OCI-M2 (cell line): ENCODE measurements at regions not wholly inside any gene's neighbourhood (a gene's known extent, or its start where the extent isn't known, plus 50 kb on each side); places are given as distances from the start of the nearest gene placed in this dataset.

Experiments
- DNase-seq: peaks from one replicate; lab custom pipeline; 2025; ENCODE audit not compliant: unreplicated experiment; lab: John Stamatoyannopoulos, UW

DNA sequence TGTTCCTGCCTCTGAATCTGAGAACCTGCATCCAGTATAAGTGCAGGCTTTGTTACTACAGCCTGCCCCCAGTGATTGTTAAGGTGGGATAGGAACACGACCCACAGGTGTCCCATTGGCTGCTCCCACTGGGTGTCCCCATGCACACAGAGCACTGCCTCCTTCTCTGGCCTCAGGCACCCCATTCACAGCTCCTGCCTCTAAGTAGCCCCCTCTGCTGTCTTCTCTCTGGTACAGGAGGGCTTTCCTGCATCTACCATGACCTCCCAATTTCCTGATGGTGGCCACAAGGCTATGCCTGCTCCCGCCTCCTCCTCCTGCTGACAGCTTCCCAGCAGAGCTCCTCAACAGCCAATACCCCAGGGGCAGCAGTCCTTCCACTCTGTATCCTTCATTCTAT, 238.6 kb upstream of the TMC3 start:
- no peak for DNase-seq

DNA sequence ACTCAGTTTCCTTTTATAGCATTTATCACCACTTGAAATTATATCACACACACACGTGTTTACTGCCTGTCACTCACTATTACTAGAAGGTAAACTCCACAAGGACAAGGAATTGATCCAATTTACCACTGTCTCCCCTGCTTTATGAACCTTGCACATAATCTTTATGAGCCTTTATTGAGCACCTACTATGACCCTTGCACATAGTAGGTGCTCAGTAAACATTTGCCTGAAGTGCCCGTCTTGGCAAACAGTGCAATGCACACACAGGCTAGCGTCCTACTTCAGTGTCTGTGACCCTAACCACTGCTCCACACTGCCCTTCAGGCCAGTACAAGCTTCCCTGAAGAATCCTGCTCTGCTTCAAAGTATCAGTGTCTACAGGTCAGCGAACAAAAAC, 237.7 kb upstream of the TMC3 start:
- DNase-seq, result no peak

DNA sequence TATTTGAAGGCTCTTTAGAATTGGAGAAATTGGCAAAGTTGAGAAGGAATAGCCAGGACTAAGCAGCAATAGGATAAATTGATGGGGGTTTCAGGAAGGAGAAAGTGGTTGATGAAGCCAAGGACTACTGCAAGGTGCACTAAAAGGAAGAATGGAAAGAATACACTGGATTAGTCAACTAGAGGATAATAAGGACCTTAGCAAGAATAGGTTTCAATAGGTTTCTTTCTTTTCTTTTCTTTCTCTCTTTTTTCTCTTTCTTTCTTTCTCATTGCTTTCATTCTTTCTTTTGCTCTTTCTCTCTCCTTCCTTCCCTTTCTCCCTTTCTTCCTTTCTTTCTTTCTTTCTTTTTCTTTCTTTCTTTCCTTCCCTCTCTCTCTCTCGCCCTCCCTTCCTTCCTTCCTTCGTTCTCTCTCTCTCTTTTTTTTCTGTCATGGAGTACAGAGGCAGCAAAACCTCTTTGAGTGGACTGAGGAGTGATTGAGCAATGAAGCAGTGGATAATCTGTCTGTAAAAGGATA, 234.4 kb upstream of the TMC3 start:
- DNase-seq, result no peak

GRCh38 chr15:81604713-81605112, 230.7 kb upstream of the TMC3 start:
- no peak for DNase-seq

- DNase-seq, result no peak
Observed at GRCh38 chr15:81596159-81596865, 222.3 kb upstream of the TMC3 start.

DNA sequence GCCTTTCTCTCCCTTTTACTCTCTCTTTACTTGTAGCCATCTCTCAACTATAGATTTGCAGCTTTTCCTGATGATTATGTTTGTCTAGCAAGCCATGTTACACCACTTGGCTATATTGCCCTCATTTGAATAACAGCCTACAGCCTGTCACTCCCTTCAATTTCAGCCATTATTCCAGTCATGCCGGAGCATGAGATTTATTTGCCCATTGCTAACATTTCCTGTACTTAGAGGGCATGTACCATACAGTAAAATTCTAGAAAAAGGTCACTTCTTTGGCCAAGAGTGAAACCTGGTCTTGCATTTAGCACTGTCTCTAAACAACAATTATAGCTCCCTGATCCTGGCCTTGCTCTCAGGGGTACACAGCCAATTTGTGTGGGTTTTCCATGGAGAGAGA, 221.7 kb upstream of the TMC3 start:
- DNase-seq, result no peak

- DNase-seq, result no peak
Observed at GRCh38 chr15:81589671-81590070, 215.7 kb upstream of the TMC3 start.

DNA sequence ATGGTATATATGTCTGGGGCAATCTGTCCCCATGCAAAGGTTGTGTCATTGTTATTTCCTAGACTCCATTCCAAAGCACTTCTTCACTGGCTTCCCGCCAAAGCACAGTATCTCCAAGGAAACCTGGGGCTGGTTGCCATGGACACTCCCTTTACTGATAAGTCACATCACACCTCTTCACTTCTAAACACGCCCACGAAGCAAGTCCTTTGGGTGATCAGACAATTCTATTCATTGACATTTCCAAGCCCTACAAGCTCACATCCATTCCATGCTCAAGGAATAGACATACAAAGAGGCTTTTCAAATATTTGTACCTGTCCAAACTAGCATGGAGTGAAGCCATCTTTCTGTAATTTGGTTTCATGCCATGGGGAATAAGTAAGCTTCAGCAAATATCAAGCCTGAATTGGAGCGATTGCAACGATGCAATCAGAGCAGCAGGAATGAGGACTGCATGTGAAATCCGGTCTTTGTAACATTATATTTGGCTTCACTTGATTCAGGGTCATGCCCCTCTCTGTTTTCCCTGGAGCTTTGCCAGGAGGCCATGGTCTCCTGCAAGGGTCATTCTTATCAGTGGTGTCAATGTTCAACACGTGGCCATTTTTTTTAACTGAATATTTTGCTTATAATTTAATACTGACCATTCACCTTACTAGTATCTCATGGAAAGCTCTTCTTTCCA, 201.6 kb upstream of the TMC3 start:
- DNase-seq, result no peak

DNA sequence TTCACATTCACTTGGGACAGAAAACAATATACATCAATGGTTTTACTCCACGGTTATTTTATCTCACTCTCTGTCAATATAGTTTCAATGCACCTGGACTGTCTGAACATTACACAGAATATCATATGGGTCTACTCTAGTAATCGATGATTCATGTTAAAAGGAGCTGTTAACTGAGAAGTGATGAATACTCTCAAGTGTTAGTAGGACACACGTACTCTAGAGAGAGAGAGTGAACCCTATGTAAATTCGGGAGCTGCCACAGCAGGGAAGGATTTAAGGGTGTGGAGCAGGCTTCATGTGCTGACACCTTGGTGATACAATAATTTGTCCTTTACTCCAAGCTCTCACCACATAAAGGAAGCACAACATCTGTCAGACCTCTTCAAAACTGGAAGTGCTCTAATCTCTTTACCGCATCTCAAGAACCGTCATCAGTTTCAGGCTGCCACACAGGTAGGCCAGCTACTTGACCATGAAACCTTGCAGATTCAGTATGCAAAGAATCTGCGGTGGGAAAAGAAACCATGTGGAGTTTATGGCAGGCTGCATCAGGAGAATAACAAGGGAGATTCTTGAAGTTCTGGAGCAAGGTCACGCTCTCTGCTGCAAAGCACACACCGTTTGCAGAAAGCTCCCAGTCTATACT, 199.2 kb upstream of the TMC3 start:
- no peak for DNase-seq

GRCh38 chr15:81572190-81572589, 198.2 kb upstream of the TMC3 start:
- no peak for DNase-seq

DNA sequence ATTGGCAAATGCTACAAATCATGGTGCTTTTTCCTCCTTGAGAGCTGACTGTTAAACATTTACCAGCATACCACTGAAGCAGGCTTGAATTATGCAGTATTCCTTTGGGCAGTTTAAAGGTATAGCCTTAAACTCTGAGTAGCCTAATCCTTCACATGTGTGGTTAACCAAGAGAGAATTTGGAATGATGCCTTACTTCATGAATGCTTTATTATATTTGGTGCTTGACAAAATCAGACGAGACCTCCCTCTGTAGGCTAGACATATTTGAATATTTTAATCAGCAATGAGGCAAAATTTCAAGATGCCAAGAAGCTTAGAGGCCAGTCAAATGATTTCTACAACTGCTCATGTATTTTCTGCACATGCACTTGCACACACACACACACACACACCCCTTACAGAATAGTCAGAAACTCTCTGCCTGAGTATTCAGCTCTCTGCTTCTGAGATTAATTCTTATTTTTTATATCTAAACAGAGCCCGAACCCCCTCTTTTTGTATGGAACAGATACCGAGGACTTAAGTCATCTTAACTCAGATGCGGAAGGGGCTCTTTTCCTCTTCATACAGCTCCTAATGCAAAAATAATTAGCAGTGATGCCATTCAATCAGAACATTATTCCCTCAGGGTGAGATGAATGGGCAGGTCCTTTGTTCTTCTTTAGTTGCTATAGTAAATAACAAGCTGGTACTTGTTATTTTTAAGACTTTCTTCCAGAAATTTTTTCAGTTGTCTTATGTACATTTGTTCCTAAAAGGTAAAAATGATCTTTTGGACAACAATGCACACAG, 195.5 kb upstream of the TMC3 start:
- DNase-seq, result no peak

DNA sequence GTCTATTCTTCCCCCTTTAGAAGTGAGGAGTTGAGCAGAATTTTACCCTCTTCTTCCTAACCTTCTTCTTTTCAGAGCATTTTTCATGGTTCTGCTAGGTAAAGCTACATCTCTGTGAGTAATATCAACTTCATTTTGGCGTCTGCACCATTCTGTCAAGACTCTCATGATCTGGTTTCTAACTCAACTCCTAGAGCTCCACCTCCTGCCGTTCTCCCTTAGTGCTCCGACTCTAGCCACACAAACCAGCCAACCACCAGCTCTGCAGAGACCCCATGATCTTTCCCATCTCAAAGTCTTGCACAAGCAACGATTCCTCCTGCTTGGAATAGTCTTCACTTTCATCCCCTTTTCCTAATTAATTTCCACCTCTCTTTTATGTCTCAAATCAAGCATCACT, 193.9 kb upstream of the TMC3 start:
- DNase-seq, result no peak

GRCh38 chr15:81562986-81563385, 189.0 kb upstream of the TMC3 start:
- no peak for DNase-seq

- no peak for DNase-seq
Observed at GRCh38 chr15:81560405-81560804, 186.4 kb upstream of the TMC3 start.

DNA sequence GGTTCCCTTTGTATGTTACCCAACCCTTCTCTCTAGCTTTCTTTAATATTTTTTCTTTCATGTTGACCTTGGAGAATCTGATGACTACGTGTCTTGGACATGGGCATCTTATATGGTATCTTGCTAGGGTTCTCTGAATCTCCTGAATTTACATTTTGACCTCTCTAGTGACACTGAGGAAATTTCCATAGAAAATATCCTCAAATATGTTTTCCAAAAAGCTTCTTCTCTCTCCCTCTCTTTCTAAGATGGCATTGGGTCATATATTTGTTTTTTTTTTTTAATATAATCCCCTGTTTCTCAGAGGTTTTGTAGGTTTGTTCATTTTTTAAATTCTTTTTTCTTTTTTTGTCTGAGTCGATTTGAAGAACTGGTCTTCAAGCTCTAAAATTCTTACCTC, 184.0 kb upstream of the TMC3 start:
- no peak for DNase-seq

DNA sequence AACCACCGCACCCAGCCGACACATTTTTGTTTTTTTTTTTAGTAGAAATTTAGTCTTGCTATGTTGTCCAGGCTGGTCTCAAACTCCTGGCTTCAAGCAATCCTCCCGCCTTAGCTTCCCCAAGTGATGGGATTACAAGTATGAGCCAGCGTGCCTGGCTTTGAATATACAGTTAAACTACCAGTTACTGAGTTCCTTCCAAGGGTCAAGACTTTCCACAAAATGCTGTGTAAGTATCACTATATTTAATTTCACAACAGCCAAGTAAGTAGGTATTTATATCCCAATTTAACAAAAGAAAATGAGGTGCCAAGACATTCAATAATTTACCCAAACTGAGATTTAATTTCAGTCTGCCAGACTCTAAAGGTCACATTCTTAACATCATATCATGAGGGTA, 181.3 kb upstream of the TMC3 start:
- DNase-seq, result no peak

GRCh38 chr15:81548365-81549130, 174.5 kb upstream of the TMC3 start:
- DNase-seq, result no peak

DNA sequence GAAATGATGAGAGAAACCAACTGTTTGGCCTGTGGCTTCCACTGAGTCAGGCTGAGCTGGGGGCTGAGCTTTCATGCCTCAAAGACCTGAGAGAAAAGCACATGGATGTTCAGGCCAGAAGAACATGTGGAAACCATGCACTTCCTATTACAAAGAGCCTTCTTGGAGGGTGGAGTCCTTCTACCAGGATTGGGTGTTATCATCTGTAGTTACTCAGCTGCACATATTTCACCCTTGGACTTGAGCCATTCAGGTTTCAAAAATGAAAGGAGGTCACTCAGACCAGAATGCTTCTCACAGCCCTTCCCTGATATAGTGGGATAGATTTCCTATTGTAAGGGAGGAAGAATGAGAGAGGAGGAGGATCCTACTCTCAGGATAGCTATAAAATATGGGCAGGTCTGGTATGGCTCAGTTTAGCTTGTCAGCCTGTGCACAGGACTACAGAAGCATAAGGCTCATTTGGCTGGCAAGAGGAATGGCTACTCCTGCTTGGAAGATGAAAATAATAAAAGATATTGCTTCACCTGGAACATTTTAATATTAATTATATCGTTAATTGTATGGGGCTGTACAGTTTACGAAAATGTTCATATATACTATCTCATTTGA, 173.6 kb upstream of the TMC3 start:
- no peak for DNase-seq

DNA sequence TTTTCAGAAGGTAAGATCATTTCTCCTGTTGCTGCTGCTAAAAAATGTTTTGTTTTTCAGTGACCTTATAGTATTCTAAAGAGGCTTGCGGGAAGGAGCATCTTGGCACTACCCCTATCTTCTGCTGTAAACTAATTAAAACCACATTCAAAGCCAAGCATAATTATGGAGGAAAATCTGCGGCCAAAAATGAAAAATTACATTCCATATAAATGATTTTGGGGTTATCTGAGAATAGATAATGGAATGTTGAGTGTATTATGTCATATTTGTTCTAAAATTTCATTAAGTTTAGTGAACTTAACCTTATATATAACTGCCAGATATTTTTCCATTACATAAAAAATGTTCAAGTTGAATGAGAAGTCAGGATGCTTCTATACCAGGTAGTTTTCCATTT, 170.4 kb upstream of the TMC3 start:
- no peak for DNase-seq

- DNase-seq, result no peak
Observed at GRCh38 chr15:81540909-81541308, 166.9 kb upstream of the TMC3 start.
